Testis (tissue), 2 donors: ENCODE measurements at regions not wholly inside any gene's neighbourhood (a gene's known extent, or its start where the extent isn't known, plus 50 kb on each side); places are given as distances from the start of the nearest gene placed in this dataset.

Experiments
- DNase-seq: peaks from one replicate; pipeline ENCODE4 v3.0.0-alpha.2; 2019
- H3K27ac ChIP-seq, 2 donors: fragments of 200-600 bp; sonication (generic); one replicate each; pipeline ENCODE4 v1.5.1; 2019
- H3K27me3 ChIP-seq: fragments of 200-600 bp; sonication (generic); one replicate; pipeline ENCODE4 v1.5.1; 2019
- H3K36me3 ChIP-seq: fragments of 200-600 bp; sonication (generic); one replicate; pipeline ENCODE4 v1.5.1; 2017; ENCODE audit warnings: low read depth; ENCODE audit errors: missing control alignments
- H3K4me1 ChIP-seq: fragments of 200-600 bp; sonication (generic); one replicate; pipeline ENCODE4 v1.5.1; 2019
- H3K4me3 ChIP-seq, 2 donors: fragments of 200-600 bp; sonication (generic); one replicate each; pipeline ENCODE4 v1.5.1; 2017 to 2019
- H3K9me3 ChIP-seq: fragments of 200-600 bp; sonication (generic); one replicate; pipeline ENCODE4 v1.5.1; 2017
- CTCF ChIP-seq, 3 experiments: fragments of 450-650 bp in 2 of 3; fragments of 200-600 bp in 1 of 3; sonication (generic) in 1 of 3; IDR thresholded peaks; one replicate each; pipeline ENCODE4 v1.5.1; 2016 to 2019; ENCODE audit warnings: antibody characterized with exemption in 3 of 3, mild to moderate bottlenecking in 2 of 3, moderate library complexity in 1 of 3
- POLR2A ChIP-seq: fragments of 450-650 bp; IDR thresholded peaks from one replicate; pipeline ENCODE4 v1.6.1; 2017; ENCODE audit warnings: antibody characterized with exemption, mild to moderate bottlenecking, moderate library complexity
- WGBS, 2 donors: methylation state at CpG; one replicate each; pipeline ENCODE4 v1.1.5; 2018; 5-methylcytosine and 5-hydroxymethylcytosine counted together
- intact Hi-C: fragments of 100-400 bp; cut with DNase I; formaldehyde crosslinking; loops from one replicate; pipeline ENCODE4 v1.15.1; 2023; ENCODE audit warnings: low total_unique reads

- intact Hi-C loops, result no loop called here
- H3K27me3 ChIP-seq, result no peaks in the 10 kb centered on the region
- H3K27ac ChIP-seq, result no peak overlapping the region
- no peaks in the 10 kb centered on the region for H3K4me1 ChIP-seq
- H3K9me3 ChIP-seq, result no peaks in the 10 kb centered on the region
- H3K4me3 ChIP-seq, result no peak overlapping the region
- no peaks in the 10 kb centered on the region for H3K36me3 ChIP-seq
- no peak for DNase-seq
- TF ChIP-seq CTCF (IDR thresholded peaks at IDR 0.05) (no peak), POLR2A (no peak)
- 79 to 92% methylated on average over 1 of the region's 1 CpG for WGBS, 2 donors
Measured at GRCh38 chr6:56819604-56820003, 135.3 kb upstream of the BEND6 start.

- Histone ChIP-seq H3K27ac (no peak overlapping the region), H3K4me1 (no peaks in the 10 kb centered on the region), H3K36me3 (no peaks in the 10 kb centered on the region), H3K9me3 (no peaks in the 10 kb centered on the region), H3K27me3 (no peaks in the 10 kb centered on the region), H3K4me3 (no peak overlapping the region)
- no peak for DNase-seq
- intact Hi-C loops, result no loop called here
- TF ChIP-seq CTCF (IDR thresholded peaks at IDR 0.05) (no peak), POLR2A (no peak)
- WGBS, 2 donors, result 81 to 87% methylated on average over 5 of the region's 5 CpGs
Measured at GRCh38 chr6:56816370-56816769, 138.5 kb upstream of the BEND6 start.

GRCh38 chr6:56815436-56815835 lies 139.5 kb upstream of the BEND6 start:
- H3K4me3 ChIP-seq, result no peak overlapping the region
- DNase-seq, result no peak
- TF ChIP-seq CTCF (IDR thresholded peaks at IDR 0.05) (no peak), POLR2A (no peak)
- no peaks in the 10 kb centered on the region for H3K27me3 ChIP-seq
- H3K9me3 ChIP-seq, result no peaks in the 10 kb centered on the region
- H3K27ac ChIP-seq, result no peak overlapping the region
- H3K4me1 ChIP-seq, result no peaks in the 10 kb centered on the region
- intact Hi-C loops, result no loop called here
- H3K36me3 ChIP-seq, result no peaks in the 10 kb centered on the region

- 84 to 85% methylated on average over 7 of the region's 7 CpGs for WGBS, 2 donors
- H3K27ac ChIP-seq, result no peak overlapping the region
- H3K4me3 ChIP-seq, result no peak overlapping the region
Measured at GRCh38 chr6:56814802-56815201, 140.1 kb upstream of the BEND6 start.

More at GRCh38 chr6:56814802-56815201, 140.1 kb upstream of the BEND6 start:
- Histone ChIP-seq H3K4me1 (no peaks in the 10 kb centered on the region), H3K9me3 (no peaks in the 10 kb centered on the region), H3K27me3 (no peaks in the 10 kb centered on the region), H3K36me3 (no peaks in the 10 kb centered on the region)
- no peak for TF ChIP-seq CTCF (IDR thresholded peaks at IDR 0.05)
- TF ChIP-seq POLR2A, result no peak
- DNase-seq, result no peak
- intact Hi-C loops, result no loop called here
